Coronary artery (tissue), 2 donors: ENCODE measurements at regions not wholly inside any gene's neighbourhood (a gene's known extent, or its start where the extent isn't known, plus 50 kb on each side); places are given as distances from the start of the nearest gene placed in this dataset.

ENCODE experiments used
- DNase-seq: peaks from one replicate; pipeline ENCODE4 v3.0.0-alpha.2; 2017; ENCODE audit warnings: low spot score
- H3K27ac ChIP-seq, 2 donors: fragments of 200-600 bp; sonication (generic); one replicate each; pipeline ENCODE4 v1.5.1; 2016 to 2019
- H3K4me3 ChIP-seq: fragments of 200-600 bp; sonication (generic); 2 replicates; pipeline ENCODE4 v1.5.1; 2016; ENCODE audit warnings: mild to moderate bottlenecking, moderate library complexity
- TF ChIP-seq, protein P1 (sequence below): fragments of 200-600 bp; sonication (generic); IDR thresholded peaks from one replicate; pipeline ENCODE4 v1.5.1; 2019; ENCODE audit warnings: antibody characterized with exemption

DNA sequence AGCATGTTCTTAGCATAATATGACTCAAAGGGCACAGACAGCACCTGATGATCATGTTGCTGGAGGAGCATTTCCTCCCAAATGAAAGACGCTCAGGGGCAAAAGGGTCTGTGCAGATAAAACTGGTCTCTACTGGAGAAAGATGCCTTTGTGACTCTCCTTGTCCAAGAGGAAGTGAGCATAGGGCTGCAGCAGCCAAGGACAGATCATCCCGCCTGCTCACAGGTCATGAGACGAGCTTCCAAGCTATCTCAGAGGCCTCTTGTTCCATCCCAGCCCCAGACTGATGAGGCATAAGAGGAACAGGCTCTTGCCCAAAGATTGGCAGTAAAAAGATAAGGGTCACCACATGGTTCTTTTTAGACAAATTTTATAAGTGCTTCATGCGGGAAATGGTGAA is 141.8 kb downstream of the KATNIP start:
- no peak overlapping the region for H3K4me3 ChIP-seq
- no peak for DNase-seq
- TF ChIP-seq, protein P1, sequence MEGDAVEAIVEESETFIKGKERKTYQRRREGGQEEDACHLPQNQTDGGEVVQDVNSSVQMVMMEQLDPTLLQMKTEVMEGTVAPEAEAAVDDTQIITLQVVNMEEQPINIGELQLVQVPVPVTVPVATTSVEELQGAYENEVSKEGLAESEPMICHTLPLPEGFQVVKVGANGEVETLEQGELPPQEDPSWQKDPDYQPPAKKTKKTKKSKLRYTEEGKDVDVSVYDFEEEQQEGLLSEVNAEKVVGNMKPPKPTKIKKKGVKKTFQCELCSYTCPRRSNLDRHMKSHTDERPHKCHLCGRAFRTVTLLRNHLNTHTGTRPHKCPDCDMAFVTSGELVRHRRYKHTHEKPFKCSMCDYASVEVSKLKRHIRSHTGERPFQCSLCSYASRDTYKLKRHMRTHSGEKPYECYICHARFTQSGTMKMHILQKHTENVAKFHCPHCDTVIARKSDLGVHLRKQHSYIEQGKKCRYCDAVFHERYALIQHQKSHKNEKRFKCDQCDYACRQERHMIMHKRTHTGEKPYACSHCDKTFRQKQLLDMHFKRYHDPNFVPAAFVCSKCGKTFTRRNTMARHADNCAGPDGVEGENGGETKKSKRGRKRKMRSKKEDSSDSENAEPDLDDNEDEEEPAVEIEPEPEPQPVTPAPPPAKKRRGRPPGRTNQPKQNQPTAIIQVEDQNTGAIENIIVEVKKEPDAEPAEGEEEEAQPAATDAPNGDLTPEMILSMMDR, result no peak
- H3K27ac ChIP-seq, result no peak overlapping the region

DNA sequence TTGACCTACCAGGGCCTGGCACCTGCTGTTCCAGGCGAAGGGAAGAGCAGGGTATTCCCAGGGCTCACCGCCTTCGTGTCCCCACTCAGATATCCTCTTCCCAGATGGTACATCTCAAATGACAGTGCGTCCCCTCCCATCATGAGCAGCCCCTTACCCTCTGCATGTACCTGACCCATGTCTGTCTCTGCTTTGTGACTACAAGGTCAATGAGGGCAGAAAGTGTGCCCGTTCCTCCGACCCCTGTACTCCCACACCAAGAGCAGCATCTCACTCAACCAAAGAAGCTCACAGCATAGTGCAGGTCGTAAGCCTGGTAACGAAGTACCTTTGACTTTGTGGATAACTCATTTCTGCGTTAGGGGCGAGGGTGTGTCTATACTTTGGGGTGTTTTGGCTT is 142.6 kb downstream of the KATNIP start:
- Histone ChIP-seq H3K27ac (no peak overlapping the region), H3K4me3 (no peak overlapping the region)
- DNase-seq, result no peak
- TF ChIP-seq, protein P1, result no peak

DNA sequence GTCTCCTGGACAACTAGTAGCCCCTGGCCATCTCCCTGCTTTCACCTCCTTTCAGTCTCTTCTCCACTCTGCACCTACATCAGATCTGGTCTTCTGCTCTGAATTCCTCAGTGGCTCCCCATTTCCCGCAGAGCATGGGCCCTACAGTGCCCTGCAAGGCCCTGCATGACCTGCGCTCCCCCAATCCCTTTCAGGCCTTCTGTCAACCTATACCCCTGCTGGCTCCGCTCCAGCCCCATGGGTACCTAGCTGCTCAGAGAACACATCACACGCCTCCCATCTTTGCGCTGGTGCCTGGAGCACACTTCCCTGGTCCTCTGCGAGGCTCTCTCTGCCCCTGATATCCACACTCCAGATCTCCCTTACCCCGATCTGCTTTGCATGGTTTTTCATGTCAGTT is 145.2 kb downstream of the KATNIP start:
- Histone ChIP-seq H3K27ac (no peak overlapping the region), H3K4me3 (no peak overlapping the region)
- TF ChIP-seq, protein P1, result no peak
- no peak for DNase-seq

DNA sequence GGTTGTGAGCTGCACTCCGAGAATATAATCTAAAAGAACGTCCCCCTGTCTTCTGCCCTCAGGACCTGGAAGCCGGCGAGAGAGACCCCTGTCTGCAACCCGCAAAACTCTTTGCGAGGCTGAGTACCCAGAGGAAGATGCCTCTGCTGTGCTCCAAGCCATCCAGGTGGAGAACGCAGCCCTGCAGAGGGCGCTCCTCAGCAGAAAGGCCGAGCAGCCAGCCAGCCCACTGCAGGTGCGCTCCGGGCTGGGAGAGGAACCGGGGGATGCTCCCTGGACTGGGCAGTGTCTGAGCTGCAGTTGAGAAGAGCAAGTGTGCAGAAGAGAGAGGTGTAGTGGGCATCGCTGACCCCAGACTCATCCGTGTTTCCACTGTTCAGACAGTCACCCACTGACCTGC is 148.3 kb downstream of the KATNIP start:
- Histone ChIP-seq H3K27ac (no peak overlapping the region), H3K4me3 (no peak overlapping the region)
- TF ChIP-seq, protein P1, result no peak
- no peak for DNase-seq

DNA sequence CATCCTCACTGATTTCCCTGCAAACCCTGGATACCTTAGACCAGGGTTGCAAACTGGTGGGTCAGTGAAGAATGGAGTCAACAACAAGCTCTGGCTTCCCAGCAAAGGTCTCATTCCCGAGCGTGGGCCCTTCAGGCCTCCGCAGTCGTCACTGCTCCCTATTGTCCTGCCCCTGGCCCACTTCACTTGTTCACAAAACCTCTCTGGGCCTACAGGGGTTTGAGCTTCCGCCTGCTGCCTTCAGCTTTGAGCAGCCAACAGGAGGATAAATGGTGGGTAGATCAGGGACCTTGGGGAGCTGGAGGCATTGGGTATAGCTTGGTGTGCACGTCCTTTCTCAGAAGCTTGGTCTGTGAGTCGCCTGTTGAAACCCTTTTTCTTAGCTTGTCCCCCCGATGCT is 148.8 kb downstream of the KATNIP start:
- DNase-seq, result no peak
- H3K4me3 ChIP-seq, result no peak overlapping the region
- TF ChIP-seq, protein P1, result no peak
- H3K27ac ChIP-seq, result no peak overlapping the region

DNA sequence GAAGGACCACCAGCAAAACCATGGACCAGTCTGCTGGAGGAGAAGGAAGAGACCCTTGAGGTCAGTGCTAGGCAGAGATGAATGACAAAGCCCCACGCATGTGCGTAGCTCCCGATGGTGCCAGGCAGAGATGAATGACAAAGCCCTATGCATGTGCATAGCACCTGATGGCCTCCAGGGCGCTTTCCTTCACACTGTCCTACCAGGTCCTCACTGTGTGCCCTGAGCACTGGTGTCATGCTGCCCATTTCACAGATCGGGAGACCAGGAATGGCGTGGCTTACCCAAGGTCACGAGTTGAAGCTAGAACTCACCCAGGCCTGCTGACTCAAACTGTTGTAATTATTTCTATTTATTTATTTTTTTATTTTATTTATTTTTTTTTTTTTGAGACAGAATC is 149.6 kb downstream of the KATNIP start:
- TF ChIP-seq, protein P1, result no peak
- DNase-seq, result no peak
- Histone ChIP-seq H3K4me3 (no peak overlapping the region), H3K27ac (no peak overlapping the region)

DNA sequence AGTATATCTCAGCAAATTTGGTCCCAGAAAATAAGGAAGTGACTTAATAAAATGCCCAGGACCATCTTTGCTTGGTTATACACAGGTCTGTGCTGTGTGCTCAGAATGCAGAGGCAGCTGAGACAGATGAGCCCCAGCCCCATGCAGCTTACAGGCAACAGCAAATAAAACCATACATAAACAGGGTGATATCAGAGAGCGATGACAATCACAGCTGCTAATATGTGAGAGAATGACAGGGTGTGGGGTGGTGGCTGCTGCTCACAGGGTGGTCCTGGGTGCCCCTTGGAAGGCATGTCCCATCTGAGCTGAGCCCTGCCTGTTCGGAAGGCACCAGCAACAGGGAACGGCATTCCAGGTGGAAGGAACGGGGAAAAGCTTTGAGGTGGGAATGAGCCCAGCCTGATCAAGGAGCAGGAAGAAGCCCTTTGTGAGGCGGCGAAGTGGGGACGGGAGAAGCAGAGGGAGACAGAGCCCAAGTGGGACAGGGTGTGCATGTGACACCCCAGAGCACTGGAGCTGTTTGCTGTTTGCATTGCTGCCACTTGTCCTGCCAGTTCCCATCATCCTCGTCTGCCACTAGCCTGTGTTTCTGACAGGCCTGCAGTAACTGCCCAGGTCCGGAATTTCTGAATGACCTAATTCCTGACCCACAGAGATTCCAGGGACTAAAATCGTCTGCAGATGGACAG is 150.5 kb downstream of the KATNIP start:
- no peak for DNase-seq
- TF ChIP-seq, protein P1, result no peak
- no peak overlapping the region for H3K4me3 ChIP-seq
- H3K27ac ChIP-seq, result no peak overlapping the region
